ENCODE measurements at regions not wholly inside any gene's neighbourhood (a gene's known extent, or its start where the extent isn't known, plus 50 kb on each side); places are given as distances from the start of the nearest gene placed in this dataset.
A peak's percentile ranks its signal among the peaks of the same experiment; 100 is the strongest.

GRCh38 chr15:97224191-97224641 is 736.3 kb upstream of the ARRDC4 start:
- H3K23ac ChIP-seq (ENCODE audit: low read depth, low read length, poor library complexity), result no peak overlapping the region
- H3K4me1 ChIP-seq (ENCODE audit: control insufficient read depth in 2 of 2, insufficient read depth in 1 of 2, low read depth in 1 of 2, low read length in 2 of 2), result no peaks in the 10 kb centered on the region
- H3K79me1 ChIP-seq (ENCODE audit: low read depth, low read length), result no peaks in the 10 kb centered on the region
- H2AFZ ChIP-seq (ENCODE audit: low read length), result no peak overlapping the region
- no peak overlapping the region for H2BK15ac ChIP-seq (ENCODE audit: low read length)
- H4K8ac ChIP-seq (ENCODE audit: low read depth, low read length), result no peak overlapping the region
- peak overlapping the region; percentile 10 for H3K14ac ChIP-seq (ENCODE audit: low read length)
- H2BK5ac ChIP-seq (ENCODE audit: low read length), result no peak overlapping the region
- no peak overlapping the region for H4K91ac ChIP-seq (ENCODE audit: low read depth, low read length, poor library complexity)
- no peak overlapping the region for H2BK120ac ChIP-seq (ENCODE audit: low read depth, low read length)
- no peak overlapping the region for H3K9ac ChIP-seq (ENCODE audit: low read depth, low read length, poor library complexity)
- no CpG with 5 or more reads among the region's 44 CpGs for WGBS, 2 donors (ENCODE audit: extremely low coverage in 2 of 2, insufficient read length in 2 of 2, insufficient replicate concordance in 1 of 2)
- no peak for DNase-seq (ENCODE audit: low spot score)
- no peak overlapping the region for H3K27ac ChIP-seq (replicated peaks; ENCODE audit: low read length)
- no peak overlapping the region for H3K18ac ChIP-seq (ENCODE audit: low read length)
- H2AK5ac ChIP-seq (ENCODE audit: low read depth, low read length), result no peak overlapping the region
- no peaks in the 10 kb centered on the region for H3K36me3 ChIP-seq (replicated peaks in 1 of 2; ENCODE audit: control insufficient read depth in 2 of 2, insufficient read depth in 2 of 2, low read length in 2 of 2)
- H3K9me3 ChIP-seq (replicated peaks in 1 of 2; ENCODE audit: control insufficient read depth in 2 of 2, insufficient read depth in 1 of 2, low read depth in 1 of 2, low read length in 2 of 2), result peaks cover 8 to 10% of the 10 kb centered on the region in 2 donors
- no peak overlapping the region for H2BK12ac ChIP-seq (ENCODE audit: low read length)
- peak overlapping the region in 1 of 2 donors; percentile 1 for H3K4me3 ChIP-seq (ENCODE audit: low read length in 2 of 2)
- no peak overlapping the region for H3K4me2 ChIP-seq (ENCODE audit: insufficient read depth, low read length, poor library complexity, severe bottlenecking)
- no peaks in the 10 kb centered on the region for H3K27me3 ChIP-seq (ENCODE audit: control insufficient read depth in 3 of 3, insufficient read depth in 3 of 3, low read depth in 1 of 3, low read length in 3 of 3)
- H3K4ac ChIP-seq (ENCODE audit: low read length), result no peak overlapping the region

DNA sequence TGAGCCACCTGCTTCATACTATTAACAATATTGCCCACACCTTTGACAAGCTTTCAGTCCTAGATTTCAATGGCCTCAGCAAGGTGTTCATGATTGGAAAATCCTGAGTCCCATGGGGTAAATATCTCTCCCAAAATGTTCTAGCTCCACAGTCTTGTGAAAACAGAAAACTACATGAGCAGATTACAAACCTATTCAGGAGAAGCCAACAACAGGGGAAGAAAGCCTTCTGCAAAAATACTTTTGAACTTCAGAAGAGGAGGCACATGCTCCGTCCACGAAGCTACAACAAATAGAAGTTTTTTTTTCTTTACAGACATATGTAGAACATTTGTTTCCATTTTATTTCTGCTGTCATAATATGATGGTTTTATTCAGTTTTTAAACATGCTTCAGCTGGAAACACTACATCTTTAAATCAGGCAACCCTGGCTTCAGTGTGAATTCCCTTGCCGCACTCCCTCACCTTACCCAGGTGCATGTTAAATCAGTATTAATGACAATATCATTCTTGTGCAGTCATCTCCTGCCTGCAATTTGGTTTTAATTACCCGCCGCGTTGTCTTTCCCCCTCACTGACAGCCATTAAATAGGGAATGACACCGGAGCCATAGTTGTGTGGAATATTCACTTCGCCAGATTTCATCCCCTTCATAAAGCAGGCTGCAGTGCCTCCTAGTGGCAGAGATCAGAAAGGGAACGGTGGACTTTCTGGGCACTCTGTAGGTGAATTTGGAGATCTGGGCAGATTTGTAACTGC is 725.5 kb upstream of the ARRDC4 start:
- Histone ChIP-seq H2BK12ac (ENCODE audit: low read length) (no peak overlapping the region), H3K27ac (replicated peaks; ENCODE audit: low read length) (no peak overlapping the region)
- no CpG with 5 or more reads among the region's 9 CpGs for WGBS, 2 donors (ENCODE audit: extremely low coverage in 2 of 2, insufficient read length in 2 of 2, insufficient replicate concordance in 1 of 2)

GRCh38 chr15:97235611-97235985 is 724.9 kb upstream of the ARRDC4 start:
- H3K4me3 ChIP-seq (ENCODE audit: low read length in 2 of 2), result no peak overlapping the region
- H3K4ac ChIP-seq (ENCODE audit: low read length), result no peak overlapping the region
- H3K14ac ChIP-seq (ENCODE audit: low read length), result no peak overlapping the region
- H3K27me3 ChIP-seq (ENCODE audit: control insufficient read depth in 3 of 3, insufficient read depth in 3 of 3, low read depth in 1 of 3, low read length in 3 of 3), result no peaks in the 10 kb centered on the region
- H3K23ac ChIP-seq (ENCODE audit: low read depth, low read length, poor library complexity), result no peak overlapping the region
- H4K8ac ChIP-seq (ENCODE audit: low read depth, low read length), result no peak overlapping the region
- H3K18ac ChIP-seq (ENCODE audit: low read length), result no peak overlapping the region
- H3K4me1 ChIP-seq (ENCODE audit: control insufficient read depth in 2 of 2, insufficient read depth in 1 of 2, low read depth in 1 of 2, low read length in 2 of 2), result no peaks in the 10 kb centered on the region
- no peaks in the 10 kb centered on the region for H3K36me3 ChIP-seq (replicated peaks in 1 of 2; ENCODE audit: control insufficient read depth in 2 of 2, insufficient read depth in 2 of 2, low read length in 2 of 2)
- H2AK5ac ChIP-seq (ENCODE audit: low read depth, low read length), result no peak overlapping the region
- H3K27ac ChIP-seq (replicated peaks; ENCODE audit: low read length), result no peak overlapping the region
- H3K4me2 ChIP-seq (ENCODE audit: insufficient read depth, low read length, poor library complexity, severe bottlenecking), result no peak overlapping the region
- H4K91ac ChIP-seq (ENCODE audit: low read depth, low read length, poor library complexity), result no peak overlapping the region
- H3K79me1 ChIP-seq (ENCODE audit: low read depth, low read length), result no peaks in the 10 kb centered on the region
- DNase-seq (ENCODE audit: low spot score), result no peak
- H2BK15ac ChIP-seq (ENCODE audit: low read length), result no peak overlapping the region
- no peak overlapping the region for H2BK120ac ChIP-seq (ENCODE audit: low read depth, low read length)
- no peaks in the 10 kb centered on the region for H3K9me3 ChIP-seq (replicated peaks in 1 of 2; ENCODE audit: control insufficient read depth in 2 of 2, insufficient read depth in 1 of 2, low read depth in 1 of 2, low read length in 2 of 2)
- no peak overlapping the region for H3K9ac ChIP-seq (ENCODE audit: low read depth, low read length, poor library complexity)
- no CpG with 5 or more reads among the region's 7 CpGs for WGBS, 2 donors (ENCODE audit: extremely low coverage in 2 of 2, insufficient read length in 2 of 2, insufficient replicate concordance in 1 of 2)
- H2BK5ac ChIP-seq (ENCODE audit: low read length), result no peak overlapping the region
- no peak overlapping the region for H2AFZ ChIP-seq (ENCODE audit: low read length)
- no peak overlapping the region for H2BK12ac ChIP-seq (ENCODE audit: low read length)

More for the DNA sequence above, 725.5 kb upstream of the ARRDC4 start:
- no peak overlapping the region for H2BK15ac ChIP-seq (ENCODE audit: low read length)
- H3K79me1 ChIP-seq (ENCODE audit: low read depth, low read length), result no peaks in the 10 kb centered on the region
- H3K4ac ChIP-seq (ENCODE audit: low read length), result no peak overlapping the region
- no peaks in the 10 kb centered on the region for H3K9me3 ChIP-seq (replicated peaks in 1 of 2; ENCODE audit: control insufficient read depth in 2 of 2, insufficient read depth in 1 of 2, low read depth in 1 of 2, low read length in 2 of 2)
- no peak overlapping the region for H2BK120ac ChIP-seq (ENCODE audit: low read depth, low read length)
- no peak overlapping the region for H4K91ac ChIP-seq (ENCODE audit: low read depth, low read length, poor library complexity)
- H3K18ac ChIP-seq (ENCODE audit: low read length), result no peak overlapping the region
- no peak overlapping the region for H3K9ac ChIP-seq (ENCODE audit: low read depth, low read length, poor library complexity)
- no peak overlapping the region for H3K4me2 ChIP-seq (ENCODE audit: insufficient read depth, low read length, poor library complexity, severe bottlenecking)
- H2BK5ac ChIP-seq (ENCODE audit: low read length), result no peak overlapping the region
- H3K23ac ChIP-seq (ENCODE audit: low read depth, low read length, poor library complexity), result no peak overlapping the region
- H3K4me3 ChIP-seq (ENCODE audit: low read length in 2 of 2), result no peak overlapping the region
- no peaks in the 10 kb centered on the region for H3K4me1 ChIP-seq (ENCODE audit: control insufficient read depth in 2 of 2, insufficient read depth in 1 of 2, low read depth in 1 of 2, low read length in 2 of 2)
- no peaks in the 10 kb centered on the region for H3K27me3 ChIP-seq (ENCODE audit: control insufficient read depth in 3 of 3, insufficient read depth in 3 of 3, low read depth in 1 of 3, low read length in 3 of 3)
- no peak overlapping the region for H3K14ac ChIP-seq (ENCODE audit: low read length)
- peak; percentile 66 for DNase-seq (ENCODE audit: low spot score)
- no peak overlapping the region for H4K8ac ChIP-seq (ENCODE audit: low read depth, low read length)
- H3K36me3 ChIP-seq (replicated peaks in 1 of 2; ENCODE audit: control insufficient read depth in 2 of 2, insufficient read depth in 2 of 2, low read length in 2 of 2), result no peaks in the 10 kb centered on the region
- H2AK5ac ChIP-seq (ENCODE audit: low read depth, low read length), result no peak overlapping the region
- peak overlapping the region; percentile 30 for H2AFZ ChIP-seq (ENCODE audit: low read length)

- no peak overlapping the region for H3K4ac ChIP-seq (ENCODE audit: low read length)
- no peak overlapping the region for H3K14ac ChIP-seq (ENCODE audit: low read length)
- H3K27ac ChIP-seq (replicated peaks; ENCODE audit: low read length), result no peak overlapping the region
- H3K23ac ChIP-seq (ENCODE audit: low read depth, low read length, poor library complexity), result no peak overlapping the region
- no peaks in the 10 kb centered on the region for H3K27me3 ChIP-seq (ENCODE audit: control insufficient read depth in 3 of 3, insufficient read depth in 3 of 3, low read depth in 1 of 3, low read length in 3 of 3)
- H2AK5ac ChIP-seq (ENCODE audit: low read depth, low read length), result no peak overlapping the region
- H3K9me3 ChIP-seq (replicated peaks in 1 of 2; ENCODE audit: control insufficient read depth in 2 of 2, insufficient read depth in 1 of 2, low read depth in 1 of 2, low read length in 2 of 2), result no peaks in the 10 kb centered on the region
- no peak overlapping the region for H3K9ac ChIP-seq (ENCODE audit: low read depth, low read length, poor library complexity)
- H3K4me2 ChIP-seq (ENCODE audit: insufficient read depth, low read length, poor library complexity, severe bottlenecking), result no peak overlapping the region
- H2BK5ac ChIP-seq (ENCODE audit: low read length), result no peak overlapping the region
- no peaks in the 10 kb centered on the region for H3K4me1 ChIP-seq (ENCODE audit: control insufficient read depth in 2 of 2, insufficient read depth in 1 of 2, low read depth in 1 of 2, low read length in 2 of 2)
- H2AFZ ChIP-seq (ENCODE audit: low read length), result no peak overlapping the region
- no peak overlapping the region for H2BK15ac ChIP-seq (ENCODE audit: low read length)
- H3K79me1 ChIP-seq (ENCODE audit: low read depth, low read length), result no peaks in the 10 kb centered on the region
- H3K4me3 ChIP-seq (ENCODE audit: low read length in 2 of 2), result no peak overlapping the region
- no peak for DNase-seq (ENCODE audit: low spot score)
- no peak overlapping the region for H4K91ac ChIP-seq (ENCODE audit: low read depth, low read length, poor library complexity)
- H3K36me3 ChIP-seq (replicated peaks in 1 of 2; ENCODE audit: control insufficient read depth in 2 of 2, insufficient read depth in 2 of 2, low read length in 2 of 2), result no peaks in the 10 kb centered on the region
- H4K8ac ChIP-seq (ENCODE audit: low read depth, low read length), result no peak overlapping the region
- H2BK120ac ChIP-seq (ENCODE audit: low read depth, low read length), result no peak overlapping the region
- no peak overlapping the region for H3K18ac ChIP-seq (ENCODE audit: low read length)
- WGBS, 2 donors (ENCODE audit: extremely low coverage in 2 of 2, insufficient read length in 2 of 2, insufficient replicate concordance in 1 of 2), result no CpG with 5 or more reads among the region's 5 CpGs
- no peak overlapping the region for H2BK12ac ChIP-seq (ENCODE audit: low read length)
These were observed 724.4 kb upstream of the ARRDC4 start for GRCh38 chr15:97236140-97236539.
